Mucosa of descending colon (tissue), 3 donors: ENCODE measurements at regions not wholly inside any gene's neighbourhood (a gene's known extent, or its start where the extent isn't known, plus 50 kb on each side); places are given as distances from the start of the nearest gene placed in this dataset.

ENCODE experiments used
- ATAC-seq: fragments of 200-7000 bp; cut with Tn5 transposase; one replicate; pipeline ENCODE4 v1.9.1; 2020; ENCODE audit warnings: mild to moderate bottlenecking, moderate library complexity
- DNase-seq, 3 donors: peaks; one replicate each; pipeline ENCODE4 v3.0.0-alpha.2; 2020
- H3K36me3 ChIP-seq: fragments of 200-600 bp; one replicate; pipeline ENCODE4 v1.8.0; 2021; ENCODE audit warnings: low read depth, mild to moderate bottlenecking
- H3K4me1 ChIP-seq: fragments of 200-600 bp; one replicate; pipeline ENCODE4 v1.8.0; 2021; ENCODE audit warnings: low read depth, mild to moderate bottlenecking
- H3K4me3 ChIP-seq: fragments of 200-600 bp; one replicate; pipeline ENCODE4 v1.8.0; 2021; ENCODE audit warnings: mild to moderate bottlenecking
- H3K9me3 ChIP-seq: fragments of 200-600 bp; one replicate; pipeline ENCODE4 v1.8.0; 2021; ENCODE audit warnings: mild to moderate bottlenecking
- intact Hi-C, 2 donors: fragments of 100-400 bp; cut with DNase I in 1 of 2; cut with micrococcal nuclease in 1 of 2; formaldehyde crosslinking; loops; one replicate each; pipeline versions ENCODE4 v1.11.0 to v1.11.1; 2022; cut with DNase I, micrococcal nuclease
- TF ChIP-seq, protein P1 (sequence below): fragments of 200-600 bp; IDR thresholded peaks from one replicate; pipeline ENCODE4 v1.8.0; 2022; ENCODE audit warnings: antibody characterized with exemption, mild to moderate bottlenecking
- donor health status: DM: no; HTN: no; CAD: no; lungs with moderate emphysema.
- donor health status: DM: no; HTN: no; CAD: no.
- donor health status: DM: no; HTN: yes; CAD: no.

DNA sequence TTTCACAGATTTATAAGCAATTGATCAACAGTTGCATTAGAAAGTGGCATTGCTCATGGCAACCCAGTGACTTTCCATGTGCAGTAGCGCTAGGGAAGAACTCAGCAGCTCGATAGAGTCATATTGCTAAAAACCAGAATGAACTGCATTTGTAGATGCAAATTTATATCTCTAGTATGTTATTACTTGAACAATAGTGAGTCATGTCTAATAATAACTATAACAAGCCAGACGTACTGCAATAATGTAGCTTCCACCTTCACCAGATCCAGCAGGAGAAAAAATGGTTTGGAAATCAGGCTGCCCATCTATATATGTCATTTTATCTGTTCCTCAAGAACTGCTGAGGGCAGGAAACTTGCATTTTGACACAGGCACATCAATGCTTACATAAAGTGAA lies 66.5 kb upstream of the FIGN start:
- ATAC-seq (no peak), DNase-seq (no peak)
- intact Hi-C loops: no loop called here
- Histone ChIP-seq H3K36me3 (no peaks in the 10 kb centered on the region), H3K4me3 (no peak overlapping the region), H3K9me3 (no peaks in the 10 kb centered on the region), H3K4me1 (no peaks in the 10 kb centered on the region)
- TF ChIP-seq, protein P1, sequence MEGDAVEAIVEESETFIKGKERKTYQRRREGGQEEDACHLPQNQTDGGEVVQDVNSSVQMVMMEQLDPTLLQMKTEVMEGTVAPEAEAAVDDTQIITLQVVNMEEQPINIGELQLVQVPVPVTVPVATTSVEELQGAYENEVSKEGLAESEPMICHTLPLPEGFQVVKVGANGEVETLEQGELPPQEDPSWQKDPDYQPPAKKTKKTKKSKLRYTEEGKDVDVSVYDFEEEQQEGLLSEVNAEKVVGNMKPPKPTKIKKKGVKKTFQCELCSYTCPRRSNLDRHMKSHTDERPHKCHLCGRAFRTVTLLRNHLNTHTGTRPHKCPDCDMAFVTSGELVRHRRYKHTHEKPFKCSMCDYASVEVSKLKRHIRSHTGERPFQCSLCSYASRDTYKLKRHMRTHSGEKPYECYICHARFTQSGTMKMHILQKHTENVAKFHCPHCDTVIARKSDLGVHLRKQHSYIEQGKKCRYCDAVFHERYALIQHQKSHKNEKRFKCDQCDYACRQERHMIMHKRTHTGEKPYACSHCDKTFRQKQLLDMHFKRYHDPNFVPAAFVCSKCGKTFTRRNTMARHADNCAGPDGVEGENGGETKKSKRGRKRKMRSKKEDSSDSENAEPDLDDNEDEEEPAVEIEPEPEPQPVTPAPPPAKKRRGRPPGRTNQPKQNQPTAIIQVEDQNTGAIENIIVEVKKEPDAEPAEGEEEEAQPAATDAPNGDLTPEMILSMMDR: no peak

DNA sequence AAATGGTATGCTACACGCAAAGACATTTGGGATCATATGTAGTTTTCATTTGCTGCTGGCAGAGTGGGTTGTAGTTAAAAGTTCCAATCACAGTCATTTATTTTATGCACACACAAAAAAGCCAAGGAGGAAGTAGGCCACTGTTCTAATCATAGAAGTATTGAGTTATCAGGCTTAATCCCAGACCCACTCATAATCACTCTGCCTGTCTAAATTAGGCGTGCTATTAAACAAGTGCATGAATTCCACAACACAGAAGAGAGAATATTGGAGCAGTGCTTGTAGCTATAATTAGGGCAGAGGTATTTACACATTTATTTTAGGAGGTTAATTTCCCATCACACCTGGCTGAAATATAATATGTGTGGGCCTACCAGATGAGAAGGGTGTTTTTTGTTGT lies 65.7 kb upstream of the FIGN start:
- intact Hi-C loops: no loop called here

DNA sequence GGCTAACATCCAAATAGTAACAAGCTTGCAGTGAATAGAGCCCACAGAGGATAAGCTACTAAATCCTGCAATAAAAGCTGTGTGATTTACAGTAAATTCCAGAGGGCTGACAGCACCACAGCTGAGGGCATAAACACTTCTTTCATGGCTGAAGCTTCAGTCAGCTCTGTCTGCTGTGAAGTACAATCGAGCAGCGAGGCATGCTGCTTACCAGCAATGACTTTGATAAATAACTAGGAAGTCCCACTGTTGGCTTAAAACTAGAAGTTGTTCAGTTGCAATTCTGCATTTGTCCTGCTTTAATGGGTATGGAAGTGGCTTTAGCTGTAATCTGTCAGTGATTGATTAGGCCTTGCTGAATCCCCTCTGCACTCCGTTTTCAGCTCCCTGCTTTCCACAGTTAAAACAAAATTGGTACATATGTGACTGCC lies 65.2 kb upstream of the FIGN start:
- ATAC-seq (no peak), DNase-seq (no peak)
- Histone ChIP-seq H3K36me3 (no peaks in the 10 kb centered on the region), H3K9me3 (no peaks in the 10 kb centered on the region), H3K4me3 (no peak overlapping the region), H3K4me1 (no peaks in the 10 kb centered on the region)
- intact Hi-C loops: no loop called here
- TF ChIP-seq, protein P1: no peak

More for the DNA sequence above, 65.7 kb upstream of the FIGN start:
- no peaks in the 10 kb centered on the region for H3K4me1 ChIP-seq
- TF ChIP-seq, protein P1: no peak
- DNase-seq (no peak), ATAC-seq (no peak)
- H3K9me3 ChIP-seq: no peaks in the 10 kb centered on the region
- no peak overlapping the region for H3K4me3 ChIP-seq
- H3K36me3 ChIP-seq: no peaks in the 10 kb centered on the region

DNA sequence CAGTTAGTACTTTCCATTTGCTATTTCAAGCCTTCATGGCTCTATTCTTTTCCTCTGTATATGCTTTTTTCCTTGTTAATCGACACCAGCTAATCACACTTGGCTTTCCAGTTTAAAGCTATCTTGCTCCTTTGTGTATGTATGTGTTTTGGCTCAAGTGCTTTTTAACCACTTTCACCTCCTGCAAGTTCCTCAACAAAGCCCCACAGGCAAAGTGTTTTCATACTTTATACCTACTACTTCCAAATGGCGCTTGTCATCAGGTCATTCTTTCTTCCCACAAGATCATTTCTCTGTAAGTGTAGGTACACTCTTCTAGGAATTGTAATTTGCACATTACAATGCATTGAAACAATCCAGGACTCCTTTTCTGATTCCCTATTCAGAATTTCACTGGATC lies 64.0 kb upstream of the FIGN start:
- intact Hi-C loops: no loop called here
- H3K9me3 ChIP-seq: no peaks in the 10 kb centered on the region
- H3K36me3 ChIP-seq: no peaks in the 10 kb centered on the region
- DNase-seq (no peak), ATAC-seq (no peak)
- TF ChIP-seq, protein P1: no peak
- H3K4me1 ChIP-seq: no peaks in the 10 kb centered on the region
- no peak overlapping the region for H3K4me3 ChIP-seq

DNA sequence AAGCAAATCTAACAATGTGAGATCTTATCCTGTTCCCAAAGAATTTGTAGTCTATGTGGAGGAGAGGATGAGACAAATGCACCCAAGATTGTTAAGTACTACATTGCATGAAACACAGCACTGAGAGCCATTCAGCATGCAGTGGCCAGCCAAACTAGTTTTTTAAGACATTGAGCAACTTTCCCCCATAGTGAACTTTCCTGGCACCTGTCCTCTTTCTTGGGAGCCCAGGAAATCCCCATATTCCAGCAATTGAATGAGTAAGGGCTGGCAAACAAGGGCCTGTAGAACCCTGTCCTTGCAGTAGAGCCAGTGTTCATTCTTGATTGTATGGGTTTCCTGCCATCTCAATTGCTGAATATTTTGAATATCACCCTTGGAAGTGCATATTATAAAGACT lies 58.8 kb upstream of the FIGN start:
- Histone ChIP-seq H3K4me3 (no peak overlapping the region), H3K4me1 (no peaks in the 10 kb centered on the region), H3K36me3 (no peaks in the 10 kb centered on the region), H3K9me3 (no peaks in the 10 kb centered on the region)
- ATAC-seq (no peak), DNase-seq (no peak)
- intact Hi-C loops: no loop called here
- TF ChIP-seq, protein P1: no peak
